GM12865 (cell line): ENCODE measurements at regions not wholly inside any gene's neighbourhood (a gene's known extent, or its start where the extent isn't known, plus 50 kb on each side); places are given as distances from the start of the nearest gene placed in this dataset.

ENCODE experiments used
- DNase-seq: peaks from one replicate; pipeline ENCODE4 v3.0.0; 2010; ENCODE audit warnings: low read depth
- H3K4me3 ChIP-seq: 2 replicates; pipeline ENCODE4 v1.5.1; 2011; ENCODE audit warnings: mild to moderate bottlenecking, low read depth, low read length, control low read depth
- CTCF ChIP-seq: IDR thresholded peaks from 2 replicates; pipeline ENCODE4 v1.5.1; 2011; ENCODE audit warnings: low read length, control low read depth, low read depth, inconsistent platforms; ENCODE audit not compliant: insufficient read depth; ENCODE audit errors: missing control alignments

- TF ChIP-seq CTCF: no peak
- H3K4me3 ChIP-seq: no peak overlapping the region
- no peak for DNase-seq
Measured at GRCh38 chr10:10292501-10292900, 725.2 kb upstream of the CELF2 start.

DNA sequence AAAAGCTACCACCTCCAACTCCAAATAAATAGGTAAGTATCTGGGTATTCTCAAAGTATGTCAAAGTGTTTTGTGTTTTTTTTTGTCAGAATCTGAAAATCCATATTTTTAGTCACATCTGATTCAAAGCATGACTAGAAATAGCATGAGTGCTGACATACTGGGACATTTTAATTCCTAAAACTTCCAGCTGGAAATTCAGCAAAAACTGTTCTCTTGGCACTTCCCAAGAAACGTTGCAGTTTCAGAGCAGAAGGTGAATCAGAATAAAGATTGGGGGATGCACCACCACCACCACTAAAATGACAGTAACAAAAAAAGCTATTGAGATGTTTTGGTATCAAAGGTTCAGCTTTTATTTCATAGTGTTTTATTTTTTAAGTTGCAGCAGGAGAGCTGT lies 724.6 kb upstream of the CELF2 start:
- H3K4me3 ChIP-seq: no peak overlapping the region
- no peak for TF ChIP-seq CTCF
- no peak for DNase-seq

GRCh38 chr10:10293481-10293951 lies 724.2 kb upstream of the CELF2 start:
- no peak overlapping the region for H3K4me3 ChIP-seq

DNA sequence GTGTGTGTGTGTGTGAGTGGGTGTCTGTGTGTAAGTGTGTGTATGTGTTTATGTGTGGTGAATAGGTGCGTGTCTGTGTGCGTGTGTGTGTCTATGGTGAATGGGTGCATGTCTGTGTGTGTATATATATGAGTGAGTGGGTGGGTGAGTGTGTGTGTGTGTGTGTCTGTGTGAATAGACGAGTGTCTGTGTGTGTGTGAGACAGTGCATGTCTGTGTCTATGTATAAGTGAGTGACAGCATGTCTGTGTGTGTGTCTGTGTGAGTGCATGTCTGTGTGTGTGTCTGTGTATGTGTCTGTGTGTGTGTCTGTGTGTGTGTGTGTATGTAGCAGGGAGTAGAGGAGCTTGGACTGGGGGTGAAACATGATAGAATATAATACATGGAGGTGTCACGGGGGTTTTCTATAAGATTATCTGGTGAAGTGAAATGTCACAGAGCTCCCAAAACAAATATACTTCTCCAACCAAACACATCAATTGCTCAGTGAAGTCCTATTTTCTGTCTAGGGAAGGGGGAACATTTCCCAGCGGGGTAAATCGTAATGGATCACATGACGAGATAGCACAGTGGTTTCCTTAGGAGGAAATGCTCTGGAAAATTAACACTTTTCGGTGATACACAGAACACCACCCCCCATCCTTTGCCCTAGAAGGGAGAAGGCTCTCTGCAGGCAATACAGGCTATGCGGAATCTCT lies 723.3 kb upstream of the CELF2 start:
- TF ChIP-seq CTCF: no peak
- DNase-seq: no peak
- H3K4me3 ChIP-seq: no peak overlapping the region

More at GRCh38 chr10:10293481-10293951, 724.2 kb upstream of the CELF2 start:
- no peak for TF ChIP-seq CTCF
- DNase-seq: no peak

- H3K4me3 ChIP-seq: no peak overlapping the region
- DNase-seq: no peak
- no peak for TF ChIP-seq CTCF
Measured at GRCh38 chr10:10294881-10295529, 722.7 kb upstream of the CELF2 start.

DNA sequence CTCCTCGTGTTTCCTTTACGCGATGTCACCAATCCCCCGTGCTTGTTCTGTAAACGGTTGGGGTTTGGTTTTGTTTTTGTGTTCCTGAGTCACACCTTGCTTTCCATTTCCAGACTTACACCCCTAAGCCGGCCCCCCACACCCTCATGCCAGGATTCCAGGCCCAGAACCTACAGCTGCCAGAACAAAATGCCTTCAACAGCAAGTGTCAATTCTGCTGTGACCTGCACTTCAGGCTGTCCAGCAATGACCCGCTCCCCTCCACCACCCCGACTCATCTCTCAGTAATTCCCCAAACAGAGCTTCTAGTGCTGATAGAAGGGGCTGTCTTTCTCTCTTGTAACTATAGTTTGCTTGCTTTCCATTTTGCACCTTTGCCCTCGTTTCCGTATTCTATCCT lies 722.1 kb upstream of the CELF2 start:
- DNase-seq: no peak
- TF ChIP-seq CTCF: no peak
- H3K4me3 ChIP-seq: no peak overlapping the region
